Hindlimb muscle (tissue), 1 donor: ENCODE measurements at regions not wholly inside any gene's neighbourhood (a gene's known extent, or its start where the extent isn't known, plus 50 kb on each side); places are given as distances from the start of the nearest gene placed in this dataset.

ENCODE experiments used
- DNase-seq: peaks from one replicate; pipeline ENCODE4 v3.0.0-alpha.2; 2013

DNA sequence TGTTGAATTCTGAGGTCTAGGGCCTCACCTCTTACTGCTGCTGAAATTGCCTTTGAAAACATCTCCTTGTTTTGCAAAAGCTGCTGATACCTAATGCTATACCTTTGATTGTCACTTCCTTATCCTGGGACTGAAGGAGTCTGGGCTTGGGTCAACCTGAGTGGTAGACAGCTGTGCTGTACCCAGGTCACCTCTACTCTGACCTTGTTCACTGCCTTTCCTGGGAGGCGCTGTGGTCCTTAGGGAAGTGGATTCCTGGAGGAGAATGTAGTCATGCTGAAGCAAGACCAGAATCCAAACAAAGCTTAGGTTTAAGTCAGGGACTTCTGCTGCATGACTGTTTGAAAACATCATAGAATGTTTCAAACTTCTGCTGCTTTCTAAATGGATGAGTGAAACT lies 191.4 kb downstream of the SNAPC1 start:
- no peak for DNase-seq

DNA sequence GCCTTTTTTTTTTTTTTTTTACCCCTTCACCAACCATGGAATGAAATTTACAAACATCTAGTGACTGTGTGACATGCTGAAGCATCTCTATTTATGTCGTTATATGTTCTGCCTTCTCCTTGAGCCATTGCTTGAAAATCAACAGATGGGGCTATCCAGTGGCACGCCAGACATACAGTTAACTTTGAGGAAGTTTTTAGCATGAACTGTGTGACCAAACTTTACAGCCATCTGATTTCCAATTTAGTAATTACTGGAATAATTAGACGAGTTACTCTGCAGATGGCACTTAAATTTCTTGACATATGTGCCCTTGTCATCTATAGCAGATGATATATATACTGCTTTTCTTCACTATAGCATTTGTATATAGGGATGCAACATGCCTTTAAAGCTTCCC lies 192.1 kb downstream of the SNAPC1 start:
- DNase-seq = no peak

DNA sequence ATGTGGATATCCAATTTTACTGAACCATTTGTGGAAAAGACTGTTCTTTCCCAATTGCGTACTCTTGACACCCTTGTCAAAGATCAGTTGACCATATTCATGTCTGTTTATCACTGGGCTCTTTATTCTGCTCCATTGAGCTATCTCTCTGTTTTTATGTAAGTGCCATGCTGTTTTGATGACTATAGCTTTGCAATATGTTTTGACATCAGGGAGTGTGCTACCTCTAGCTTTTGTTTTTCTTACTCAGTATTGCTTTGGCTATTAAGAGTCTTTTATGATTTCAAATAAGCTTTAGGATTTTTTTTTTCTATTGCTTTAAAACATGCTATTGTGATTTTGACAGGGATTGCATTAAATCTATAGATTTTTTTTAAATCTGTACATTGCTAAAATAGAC lies 194.3 kb downstream of the SNAPC1 start:
- no peak for DNase-seq

DNA sequence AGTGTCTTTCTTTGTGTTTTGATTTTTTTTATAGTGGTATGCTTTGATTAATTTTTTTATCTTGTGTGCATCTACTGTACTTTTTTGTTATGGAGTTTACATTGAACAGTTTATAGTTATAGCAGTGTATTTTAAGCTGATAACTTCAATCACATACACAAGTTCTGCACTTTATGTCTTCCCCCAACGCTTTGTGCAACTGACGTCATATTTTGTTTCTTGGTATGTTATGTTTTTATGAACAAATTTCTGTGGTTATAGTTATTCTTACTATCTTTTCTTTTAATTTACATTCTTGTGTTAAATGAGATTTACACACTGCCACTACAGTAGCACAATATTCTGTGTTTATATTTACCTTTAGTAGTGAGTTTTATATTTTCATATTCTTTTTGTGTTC lies 197.1 kb downstream of the SNAPC1 start:
- DNase-seq = no peak

DNA sequence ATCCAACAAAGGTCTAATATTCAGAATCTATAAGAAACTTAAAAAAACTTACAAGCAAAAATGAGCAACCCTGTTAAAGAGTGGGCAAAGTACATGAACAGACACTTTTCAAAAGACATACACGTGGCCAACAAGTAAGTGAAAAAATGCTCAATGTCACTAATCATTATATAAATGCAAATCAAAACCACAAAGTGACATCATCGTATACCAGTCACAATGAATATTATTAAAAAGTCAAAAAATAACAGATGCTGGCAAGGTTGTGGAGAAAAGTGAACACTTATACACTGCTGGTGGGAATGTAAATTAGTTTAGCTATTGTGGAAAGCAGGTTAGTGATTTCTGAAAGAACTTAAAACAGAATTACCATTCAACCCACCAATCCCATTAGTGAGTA lies 199.1 kb downstream of the SNAPC1 start:
- DNase-seq = no peak

DNA sequence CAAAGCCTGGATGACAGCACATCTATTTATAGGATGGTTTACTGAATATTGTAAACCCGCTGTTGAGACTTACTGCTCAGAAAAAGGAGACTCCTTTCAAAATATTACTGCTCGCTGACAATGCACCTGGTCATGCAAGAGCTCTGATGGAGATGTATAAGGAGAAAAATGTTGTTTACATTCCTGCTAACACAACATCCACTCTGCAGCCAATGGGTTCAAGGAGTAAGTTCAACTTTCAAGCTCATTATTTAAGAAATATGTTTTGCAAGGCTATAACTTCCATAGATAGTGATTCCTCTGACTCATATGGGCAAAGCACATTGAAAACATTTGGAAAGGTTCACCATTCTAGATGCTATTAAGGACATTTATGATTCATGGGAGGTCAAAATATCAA lies 201.7 kb downstream of the SNAPC1 start:
- no peak for DNase-seq

DNA sequence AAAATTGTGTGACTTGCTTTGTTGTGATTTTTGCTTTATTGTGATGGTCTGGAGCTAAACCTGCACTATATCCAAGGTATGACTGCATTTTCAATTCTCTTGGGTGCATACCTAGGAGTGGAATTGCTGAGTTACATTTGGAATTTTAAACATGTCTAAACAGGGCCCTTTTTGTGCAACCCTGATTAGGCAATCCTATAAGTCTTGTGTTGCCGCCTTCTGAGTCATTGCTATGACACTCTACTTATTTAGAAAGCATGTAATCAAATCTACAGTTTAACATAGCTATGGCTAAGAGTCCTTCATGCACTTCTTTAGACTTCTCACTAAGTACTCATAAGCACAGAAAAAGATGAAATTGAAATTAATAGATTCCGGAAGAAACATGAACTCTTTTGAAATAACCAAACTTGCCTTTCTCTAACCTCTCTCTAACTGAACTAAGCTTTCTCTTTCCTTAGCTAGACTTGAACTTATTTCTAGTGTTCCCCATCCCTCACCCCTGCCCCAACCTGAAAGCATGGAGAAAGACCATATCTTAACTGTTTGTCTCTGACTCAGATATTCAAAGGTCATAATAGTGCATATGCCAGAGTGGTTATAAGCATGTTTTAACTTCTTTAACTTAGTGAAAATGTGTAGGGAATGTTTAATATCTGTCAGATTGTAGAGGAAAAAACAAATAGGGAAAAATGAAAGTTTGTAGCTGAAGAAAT lies 203.0 kb downstream of the SNAPC1 start:
- DNase-seq = no peak

DNA sequence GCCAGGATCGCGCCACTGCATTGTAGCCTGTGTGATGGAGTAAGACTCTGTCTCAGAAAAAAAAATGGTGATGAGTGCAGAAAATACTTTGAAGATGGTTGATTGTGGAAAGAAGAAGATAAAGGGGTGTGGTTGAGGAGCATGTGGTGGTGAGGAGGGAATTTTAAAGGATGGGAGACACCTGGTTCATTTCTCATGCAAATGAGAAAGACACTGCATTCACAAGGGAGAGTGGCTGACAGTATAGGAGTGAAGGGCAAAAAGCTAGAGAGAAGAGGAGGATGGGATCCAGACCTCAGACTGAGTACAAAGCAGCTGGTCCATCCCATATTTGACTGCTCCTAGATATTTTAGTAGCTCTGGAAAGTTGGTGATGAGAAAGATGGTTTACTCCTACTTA lies 206.0 kb downstream of the SNAPC1 start:
- no peak for DNase-seq

DNA sequence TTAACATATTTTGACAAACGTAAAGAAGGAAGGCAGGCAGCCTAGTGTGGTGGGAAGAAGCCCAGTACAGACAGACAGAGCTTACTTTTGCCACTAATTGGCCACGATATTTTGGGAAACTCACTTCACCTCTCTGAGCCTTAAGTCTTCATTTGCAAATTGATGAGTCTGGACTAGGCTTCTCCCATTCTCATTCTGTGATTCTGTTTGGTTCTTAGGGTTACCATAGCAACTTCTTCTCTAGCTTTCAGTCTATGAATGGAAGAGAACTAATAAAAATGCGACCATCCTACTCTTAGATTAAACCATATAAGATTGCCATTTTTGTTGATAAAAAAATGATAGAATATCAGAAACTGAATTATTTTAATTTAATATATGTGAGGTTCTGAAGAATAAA lies 210.5 kb downstream of the SNAPC1 start:
- DNase-seq = no peak

DNA sequence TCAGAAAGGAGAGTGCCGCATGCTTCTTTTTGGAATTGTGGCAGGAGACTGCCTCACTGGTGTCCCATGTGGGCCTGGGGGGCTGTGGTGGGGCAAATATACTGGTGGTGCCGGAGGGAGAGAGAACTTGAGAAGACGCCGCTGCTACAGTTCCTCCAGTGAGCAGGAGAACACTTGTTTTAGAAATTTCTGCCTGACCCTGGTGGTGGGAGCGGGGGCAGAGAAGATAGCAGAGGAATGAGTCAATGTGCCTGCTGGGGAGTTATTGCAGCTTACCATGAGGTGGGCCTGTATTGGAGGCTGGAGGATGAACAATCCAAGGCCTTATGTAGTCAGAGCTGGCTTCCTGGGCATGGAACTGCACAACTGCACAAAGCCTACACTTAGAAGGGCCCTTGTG lies 211.8 kb downstream of the SNAPC1 start:
- DNase-seq = no peak

DNA sequence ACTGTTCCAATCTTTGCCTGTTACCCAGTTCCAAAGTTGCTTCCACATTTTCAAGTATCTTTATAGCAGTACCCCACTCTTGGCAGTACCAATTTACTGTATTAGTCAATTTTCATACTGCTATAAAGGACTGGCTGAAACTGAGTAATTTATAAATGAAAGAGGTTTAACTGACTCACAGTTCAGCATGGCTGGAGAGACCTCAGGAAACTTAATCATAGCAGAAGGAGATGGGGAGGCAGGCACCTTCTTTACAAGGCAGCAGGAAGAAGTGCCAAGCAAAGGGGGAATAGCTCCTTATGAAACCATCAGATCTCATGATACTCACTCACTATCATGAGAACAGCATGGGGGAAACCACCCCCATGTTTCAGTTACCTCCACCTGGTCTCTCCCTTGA lies 215.0 kb downstream of the SNAPC1 start:
- no peak for DNase-seq

DNA sequence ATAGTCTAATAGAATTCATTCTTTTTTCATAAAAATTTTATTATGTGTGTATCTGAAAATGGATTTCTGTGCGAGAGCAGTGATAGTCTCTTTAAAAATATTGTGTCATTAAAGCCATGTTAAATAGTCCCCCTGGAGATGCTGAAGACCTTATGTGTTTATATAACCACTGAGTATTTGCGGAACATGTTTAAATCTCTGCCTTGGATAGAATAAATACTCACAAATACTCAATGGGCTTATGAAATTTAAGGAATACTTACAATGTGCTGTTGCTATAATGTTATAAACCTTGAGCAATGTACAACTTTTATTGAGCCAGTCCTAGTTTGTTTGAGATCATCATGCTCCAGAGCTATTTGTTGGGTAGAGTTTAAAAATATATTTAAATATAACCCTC lies 226.0 kb downstream of the SNAPC1 start:
- no peak for DNase-seq

DNA sequence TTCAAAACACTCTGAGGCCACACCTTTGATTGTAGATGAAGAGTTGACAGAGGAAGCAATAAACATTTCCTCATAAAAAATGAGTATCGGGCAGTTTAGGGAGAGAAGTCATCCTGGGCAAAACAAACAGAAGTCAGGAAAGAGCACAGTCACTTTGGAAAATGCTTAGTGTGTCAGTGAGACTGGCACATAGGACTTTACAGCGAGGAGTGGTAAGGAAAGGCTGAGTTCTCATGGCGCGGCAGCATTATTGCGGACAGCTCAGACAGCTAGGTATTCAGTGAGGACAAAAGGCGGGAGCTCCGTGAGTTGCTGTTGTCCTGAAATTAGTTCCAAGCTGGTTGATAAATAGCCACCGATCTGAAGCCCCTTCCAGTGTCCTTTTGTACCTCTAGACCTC lies 229.9 kb downstream of the SNAPC1 start:
- no peak for DNase-seq

DNA sequence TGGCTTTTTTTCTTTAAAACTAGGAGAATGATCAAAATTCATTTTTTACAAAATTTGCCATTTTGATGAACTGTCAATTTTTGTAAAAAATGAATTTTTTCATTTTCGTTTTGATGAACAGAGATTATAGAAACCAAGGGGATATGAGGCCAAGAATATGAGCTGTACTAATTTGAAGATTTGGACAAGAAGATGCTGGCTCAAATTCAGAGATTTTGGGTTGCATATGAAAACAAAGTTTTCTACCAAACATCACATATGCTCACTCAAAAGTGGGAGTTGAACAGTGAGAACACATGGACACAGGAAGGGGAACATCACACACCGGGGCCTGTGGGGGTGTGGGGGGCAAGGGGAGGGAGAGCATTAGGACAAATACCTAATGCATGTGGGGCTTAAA lies 230.7 kb downstream of the SNAPC1 start:
- no peak for DNase-seq

DNA sequence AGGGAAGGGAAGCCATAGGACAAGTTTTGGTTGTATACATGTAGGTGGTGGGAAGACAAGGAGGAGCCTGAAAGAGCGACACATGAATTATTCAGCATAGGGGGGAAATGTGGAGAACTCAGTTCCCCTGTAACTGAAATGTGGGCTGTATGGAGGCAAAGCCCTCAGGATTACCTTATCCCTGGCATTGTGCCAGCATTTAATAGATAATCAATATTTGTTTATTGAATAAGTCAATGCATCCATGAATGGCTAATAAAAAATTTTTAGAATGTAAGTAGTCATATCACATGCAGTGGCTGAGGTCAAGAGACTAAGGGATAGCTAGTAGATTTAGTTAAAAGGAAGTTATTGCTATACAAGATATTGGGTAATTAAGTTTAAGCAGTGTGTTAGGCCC lies 232.4 kb downstream of the SNAPC1 start:
- no peak for DNase-seq

DNA sequence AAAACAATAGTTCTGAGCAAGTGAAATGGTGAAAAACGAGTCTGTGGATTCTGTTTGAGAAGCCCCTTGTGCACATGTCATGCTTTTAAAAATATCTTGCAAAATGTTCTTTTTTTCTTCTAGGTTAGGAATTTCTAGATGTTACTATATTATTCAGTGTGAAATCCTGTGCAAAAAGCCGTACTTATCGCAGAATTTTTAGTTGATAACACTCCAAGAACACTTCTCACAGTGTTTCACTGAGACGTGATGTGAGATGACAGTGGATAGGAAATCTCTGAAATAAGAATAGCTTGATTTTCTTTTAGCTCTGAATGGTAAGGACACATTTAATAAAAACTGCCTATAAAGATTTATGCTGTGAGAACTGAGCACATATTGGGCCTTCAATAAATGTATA lies 234.5 kb downstream of the SNAPC1 start:
- DNase-seq = no peak

DNA sequence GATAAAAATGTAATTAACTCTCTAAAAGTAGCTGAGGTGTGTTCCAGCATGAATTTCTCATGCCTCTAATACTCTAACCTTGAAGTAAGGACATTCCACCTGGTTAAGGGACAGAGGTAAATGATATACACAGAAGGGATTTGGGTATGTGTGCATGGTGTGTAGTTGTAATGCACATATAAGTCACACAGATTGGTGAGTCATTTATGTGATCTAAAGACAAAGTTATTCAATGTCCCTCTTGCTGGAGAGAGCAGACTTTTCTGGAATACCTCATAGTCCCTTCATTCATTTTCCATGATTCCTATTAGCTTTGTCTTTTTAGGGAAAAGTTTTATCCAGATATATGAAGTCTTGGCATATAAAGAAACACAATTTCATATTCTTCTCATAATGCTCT lies 234.9 kb downstream of the SNAPC1 start:
- no peak for DNase-seq

DNA sequence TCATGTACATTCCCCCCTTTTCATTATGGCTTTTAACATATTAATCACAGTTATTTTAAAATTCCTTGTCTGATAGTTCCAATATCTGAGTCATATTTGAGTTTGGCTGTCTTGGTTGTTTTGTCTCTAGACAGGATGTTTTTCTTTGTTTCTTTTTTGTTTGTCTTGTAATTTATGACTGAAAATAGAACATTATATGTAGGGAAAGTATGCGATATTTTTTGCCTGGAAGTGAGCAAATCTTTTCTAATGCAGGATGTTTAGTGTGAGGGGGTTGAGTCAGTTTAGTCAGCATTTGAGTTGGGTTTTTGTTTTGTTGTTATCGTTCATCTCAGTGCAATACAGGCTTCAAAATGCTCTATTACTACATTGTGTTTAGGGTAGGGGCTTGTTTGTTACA lies 239.7 kb downstream of the SNAPC1 start:
- DNase-seq = no peak

DNA sequence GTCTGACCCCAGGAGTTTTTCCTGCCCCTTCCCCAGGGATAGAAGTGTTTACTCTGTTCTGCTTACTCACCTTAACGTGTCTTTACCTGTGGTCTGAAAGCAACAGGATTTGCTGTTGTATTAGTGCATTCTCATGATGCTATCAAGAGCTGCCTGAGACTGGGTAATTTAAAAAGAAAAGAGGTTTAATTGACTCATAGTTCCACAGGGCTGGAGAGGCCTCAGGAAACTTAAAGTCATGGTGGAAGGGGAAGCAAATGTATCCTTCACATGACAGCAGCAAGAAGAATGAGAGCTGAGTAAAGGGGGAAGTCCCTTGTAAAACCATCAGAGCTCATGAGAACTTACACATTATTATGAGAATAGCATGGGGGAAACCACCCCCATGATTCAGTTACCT lies 240.4 kb downstream of the SNAPC1 start:
- no peak for DNase-seq

DNA sequence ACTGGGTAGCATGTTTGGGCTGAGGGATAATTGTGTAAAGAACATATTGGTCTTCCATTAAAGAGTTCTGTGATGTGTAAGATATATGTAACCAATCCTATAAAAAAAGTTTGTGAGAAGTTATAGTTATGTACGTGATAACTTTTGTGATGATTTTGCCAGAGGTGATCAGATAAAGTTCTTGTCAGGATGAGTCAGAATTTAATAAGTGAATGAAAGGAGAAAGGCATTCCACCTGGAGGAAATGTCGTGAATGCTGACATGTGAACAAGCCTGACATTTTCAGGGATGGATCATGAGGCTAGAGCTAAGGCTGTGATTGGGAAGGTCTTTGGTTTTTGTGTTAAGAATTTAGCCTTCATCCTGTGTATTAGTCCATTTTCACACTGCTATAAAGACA lies 241.5 kb downstream of the SNAPC1 start:
- DNase-seq = no peak

DNA sequence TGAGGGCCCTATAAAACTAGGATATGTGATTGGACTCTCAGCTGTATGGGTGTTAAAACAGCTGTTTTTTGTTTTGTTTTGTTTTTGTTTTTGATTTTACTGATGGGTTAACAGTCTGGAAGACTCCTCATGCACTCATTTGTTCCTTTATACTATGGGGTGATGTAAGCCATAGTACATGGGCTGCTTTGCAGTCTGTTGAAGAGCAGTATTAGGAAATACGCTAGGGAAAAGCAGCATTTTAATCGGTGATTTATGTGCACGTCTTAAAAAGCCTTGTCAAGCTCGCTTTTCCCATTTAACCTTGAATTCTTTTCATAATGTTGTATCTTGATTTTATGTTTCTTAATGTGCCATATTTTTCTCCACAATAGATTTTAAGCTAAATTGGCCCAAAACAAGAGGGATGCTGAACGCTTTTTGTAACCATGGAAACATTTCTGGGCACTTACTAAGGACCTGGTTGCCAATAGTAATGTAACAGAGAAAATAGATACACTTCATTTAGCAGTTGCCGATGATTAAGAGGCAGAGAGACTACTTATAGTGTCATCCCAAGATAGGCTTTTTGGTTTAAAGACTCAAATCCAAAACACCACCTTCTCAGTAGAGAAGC lies 244.0 kb downstream of the SNAPC1 start:
- DNase-seq = peak; percentile 52

DNA sequence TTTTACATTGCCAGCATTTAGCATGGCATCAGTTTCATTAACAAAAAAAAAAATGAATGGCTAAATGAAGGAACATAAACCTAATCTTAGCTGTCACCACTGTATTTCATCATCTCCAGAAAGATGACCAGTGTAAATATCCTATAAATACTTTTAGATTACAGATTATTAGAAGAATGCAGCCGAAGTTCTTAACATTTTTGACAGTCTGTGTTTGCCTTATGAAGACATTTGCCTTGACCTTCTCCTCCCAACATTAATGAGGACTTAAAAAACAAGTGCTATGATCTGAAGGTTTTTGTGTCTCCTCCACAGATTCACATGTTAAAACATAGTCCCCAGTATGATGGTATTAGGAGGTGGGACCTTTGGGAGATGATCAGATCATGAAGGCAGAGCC lies 253.0 kb downstream of the SNAPC1 start:
- DNase-seq = no peak

DNA sequence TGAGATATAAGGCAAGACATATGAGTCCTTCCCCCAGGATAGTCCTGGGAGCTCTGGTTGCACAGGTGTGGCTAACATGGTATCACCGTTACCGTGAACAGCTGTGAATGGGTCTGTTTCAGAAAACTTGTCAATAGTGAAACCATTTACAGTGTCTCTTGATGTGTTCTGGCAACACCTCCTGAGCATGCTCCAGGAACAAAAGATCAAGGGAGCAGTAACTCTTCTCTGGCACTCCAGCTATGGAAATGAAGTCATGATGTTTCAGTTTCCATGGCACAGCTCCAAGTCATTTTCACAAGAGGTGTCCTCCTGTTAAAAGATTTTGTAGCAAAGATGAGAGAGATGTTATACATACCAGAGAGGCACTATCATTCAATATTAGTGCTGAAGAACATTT lies 253.7 kb downstream of the SNAPC1 start:
- peak; percentile 31 for DNase-seq

DNA sequence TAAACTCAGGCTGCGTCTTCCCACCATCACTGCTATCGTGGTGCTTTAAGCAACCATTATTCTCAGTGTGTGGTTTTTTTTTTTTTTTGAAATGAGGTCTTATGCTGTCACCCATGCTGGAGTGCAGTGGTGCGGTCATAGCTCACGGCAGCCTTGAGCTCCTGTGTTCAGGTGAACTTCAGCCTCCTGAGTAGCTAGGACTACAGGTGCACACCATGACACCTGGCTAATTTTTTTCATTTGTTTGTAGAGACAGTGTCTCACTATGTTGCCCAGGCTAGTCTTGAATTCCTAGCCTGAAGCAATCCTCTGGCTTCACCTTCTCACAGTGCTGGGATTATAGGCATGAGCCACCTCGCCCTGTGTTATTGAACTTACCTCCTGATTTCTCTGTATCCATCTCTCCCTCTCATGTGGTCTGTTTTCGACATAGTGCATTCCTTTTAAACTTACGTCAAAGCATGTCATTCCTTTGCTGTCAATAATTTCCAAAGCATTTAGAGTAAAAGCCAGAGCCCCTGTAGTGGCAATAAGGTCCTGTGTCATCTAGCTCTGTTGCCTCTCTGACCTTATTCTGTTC lies 255.5 kb downstream of the SNAPC1 start:
- no peak for DNase-seq

DNA sequence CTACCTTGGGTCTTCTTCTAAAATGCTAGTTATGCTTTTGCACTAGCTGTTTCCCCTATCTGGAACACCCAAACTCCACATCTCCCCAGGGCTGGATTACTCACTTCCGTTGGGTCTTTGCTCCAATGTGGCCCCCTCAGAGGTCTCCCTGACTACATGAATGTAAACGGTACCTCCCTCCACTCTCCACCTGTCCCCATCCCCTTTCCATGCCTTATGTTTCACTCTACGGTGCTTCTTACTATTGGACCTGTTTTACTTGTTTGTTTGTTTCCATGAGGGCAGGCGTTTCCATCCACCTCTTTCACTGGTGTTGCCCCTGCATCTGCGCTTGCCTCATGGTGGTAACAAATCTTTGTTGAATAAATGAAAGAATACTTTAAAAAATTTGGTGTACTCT lies 256.4 kb downstream of the SNAPC1 start:
- no peak for DNase-seq
